ENCODE measurements at regions not wholly inside any gene's neighbourhood (a gene's known extent, or its start where the extent isn't known, plus 50 kb on each side); places are given as distances from the start of the nearest gene placed in this dataset.

DNA sequence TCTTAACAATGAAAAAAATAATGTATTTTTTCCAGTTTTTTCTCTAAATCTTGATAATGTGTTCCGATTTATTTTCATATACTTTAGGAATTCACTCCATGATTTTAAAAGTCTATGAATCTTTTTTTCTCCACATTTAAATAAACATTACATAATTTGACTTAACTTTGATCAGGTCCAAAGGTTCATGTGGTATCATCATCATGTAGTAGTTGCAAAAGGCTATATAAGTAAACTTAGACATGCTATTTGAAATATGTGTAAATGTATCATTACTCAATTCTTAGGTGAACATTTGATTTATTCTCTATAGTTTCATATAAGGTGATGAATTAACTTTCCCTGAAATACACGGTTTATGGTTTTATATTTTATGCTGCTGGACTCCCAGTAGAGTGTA lies 2197.0 kb upstream of the RAG2 start:
- TF ChIP-seq MAX (IDR thresholded peaks at IDR 0.05): no peak
- no peak for TF ChIP-seq CTCF (IDR thresholded peaks at IDR 0.05)
- TF ChIP-seq, protein P1, sequence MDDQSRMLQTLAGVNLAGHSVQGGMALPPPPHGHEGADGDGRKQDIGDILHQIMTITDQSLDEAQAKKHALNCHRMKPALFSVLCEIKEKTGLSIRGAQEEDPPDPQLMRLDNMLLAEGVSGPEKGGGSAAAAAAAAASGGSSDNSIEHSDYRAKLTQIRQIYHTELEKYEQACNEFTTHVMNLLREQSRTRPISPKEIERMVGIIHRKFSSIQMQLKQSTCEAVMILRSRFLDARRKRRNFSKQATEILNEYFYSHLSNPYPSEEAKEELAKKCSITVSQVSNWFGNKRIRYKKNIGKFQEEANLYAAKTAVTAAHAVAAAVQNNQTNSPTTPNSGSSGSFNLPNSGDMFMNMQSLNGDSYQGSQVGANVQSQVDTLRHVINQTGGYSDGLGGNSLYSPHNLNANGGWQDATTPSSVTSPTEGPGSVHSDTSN (IDR thresholded peaks at IDR 0.05): no peak
- no peak for TF ChIP-seq POLR2AphosphoS2 (conservative IDR thresholded peaks at IDR 0.05; ENCODE audit: low read length)
- TF ChIP-seq RCOR1 (IDR thresholded peaks at IDR 0.05; ENCODE audit: low read depth, low read length): no peak
- no peak for TF ChIP-seq RAD21 (conservative IDR thresholded peaks at IDR 0.05 in 1 of 2, IDR thresholded peaks at IDR 0.05 in 1 of 2)
- no peak for TF ChIP-seq RFX5 (IDR thresholded peaks at IDR 0.05)
- TF ChIP-seq EP300 (IDR thresholded peaks at IDR 0.05): no peak
- no peak for TF ChIP-seq RNF2 (IDR thresholded peaks at IDR 0.05; ENCODE audit: borderline replicate concordance, low read depth)
- TF ChIP-seq USF2 (IDR thresholded peaks at IDR 0.05): no peak
- TF ChIP-seq TP53 (CRISPR knock-in tag; IDR thresholded peaks at IDR 0.05): no peak
- TF ChIP-seq CHD2 (IDR thresholded peaks at IDR 0.05; ENCODE audit: low read length, partially characterized antibody): no peak
- TF ChIP-seq JUN (IDR thresholded peaks at IDR 0.05): no peak
- no peak for TF ChIP-seq POLR2A (IDR thresholded peaks at IDR 0.05; ENCODE audit: low read length)
